H1 (cell line): ENCODE measurements at regions not wholly inside any gene's neighbourhood (a gene's known extent, or its start where the extent isn't known, plus 50 kb on each side); places are given as distances from the start of the nearest gene placed in this dataset.

Source experiments
- CEBPB ChIP-seq: IDR thresholded peaks from 2 replicates; pipeline ENCODE4 v1.6.1; 2012; ENCODE audit warnings: low read depth, low read length
- CHD7 ChIP-seq: fragments of 300-600 bp; sonication (generic); IDR thresholded peaks from 2 replicates; pipeline ENCODE4 v1.7.1; 2012; ENCODE audit warnings: low read length, moderate library complexity, mild to moderate bottlenecking, inconsistent platforms; ENCODE audit not compliant: insufficient replicate concordance
- POU5F1 ChIP-seq: IDR thresholded peaks from 2 replicates; pipeline ENCODE4 v1.6.1; 2011; ENCODE audit warnings: low read depth, mild to moderate bottlenecking, low read length, moderate library complexity
- ZNF274 ChIP-seq: IDR thresholded peaks from 2 replicates; pipeline ENCODE4 v1.7.0; 2012; ENCODE audit warnings: low read length, borderline replicate concordance; ENCODE audit errors: extremely low read depth

GRCh38 chr4:103948244-103949018 is 228.6 kb upstream of the TACR3 start (continued):
- TF ChIP-seq CHD7 (peak; percentile 21), CEBPB (peak; percentile 78), POU5F1 (no peak), ZNF274 (no peak)
- TF ChIP-seq, all 59 proteins: peak for 6
